ENCODE measurements at regions not wholly inside any gene's neighbourhood (a gene's known extent, or its start where the extent isn't known, plus 50 kb on each side); places are given as distances from the start of the nearest gene placed in this dataset.

GRCh38 chr6:141744971-141745370, 387.8 kb upstream of the GJE1 start:
- Histone ChIP-seq H3K4me1 (ENCODE audit: control insufficient read depth in 5 of 5, insufficient read depth in 5 of 5, low read length in 5 of 5) (no peaks in the 10 kb centered on the region), H3K27ac (ENCODE audit: low read depth, low read length) (no peak overlapping the region), H3K36me3 (ENCODE audit: control insufficient read depth in 5 of 5, insufficient read depth in 5 of 5, low read length in 5 of 5) (no peaks in the 10 kb centered on the region), H3K9ac (ENCODE audit: low read length in 5 of 5) (no peak overlapping the region), H3K27me3 (ENCODE audit: control insufficient read depth in 5 of 5, insufficient read depth in 4 of 5, low read length in 5 of 5) (no peaks in the 10 kb centered on the region), H3K9me3 (ENCODE audit: control insufficient read depth in 5 of 5, low read length in 5 of 5) (peaks cover 0 to 4% (median 3%) of the 10 kb centered on the region in 5 donors), H3K4me3 (ENCODE audit: low read depth in 1 of 5, low read length in 5 of 5) (no peak overlapping the region)

GRCh38 chr6:141744194-141744925, 388.4 kb upstream of the GJE1 start:
- H3K36me3 ChIP-seq (ENCODE audit: control insufficient read depth in 5 of 5, insufficient read depth in 5 of 5, low read length in 5 of 5) = no peaks in the 10 kb centered on the region
- peaks cover 0 to 4% (median 3%) of the 10 kb centered on the region in 5 donors for H3K9me3 ChIP-seq (ENCODE audit: control insufficient read depth in 5 of 5, low read length in 5 of 5)
- H3K27me3 ChIP-seq (ENCODE audit: control insufficient read depth in 5 of 5, insufficient read depth in 4 of 5, low read length in 5 of 5) = no peaks in the 10 kb centered on the region
- no peak overlapping the region for H3K9ac ChIP-seq (ENCODE audit: low read length in 5 of 5)
- no peak overlapping the region for H3K27ac ChIP-seq (ENCODE audit: low read depth, low read length)
- H3K4me3 ChIP-seq (ENCODE audit: low read depth in 1 of 5, low read length in 5 of 5) = no peak overlapping the region
- no peaks in the 10 kb centered on the region for H3K4me1 ChIP-seq (ENCODE audit: control insufficient read depth in 5 of 5, insufficient read depth in 5 of 5, low read length in 5 of 5)

- H3K27ac ChIP-seq (ENCODE audit: low read depth, low read length) = no peak overlapping the region
- H3K4me3 ChIP-seq (ENCODE audit: low read depth in 1 of 5, low read length in 5 of 5) = no peak overlapping the region
- no peaks in the 10 kb centered on the region for H3K36me3 ChIP-seq (ENCODE audit: control insufficient read depth in 5 of 5, insufficient read depth in 5 of 5, low read length in 5 of 5)
- no peaks in the 10 kb centered on the region for H3K27me3 ChIP-seq (ENCODE audit: control insufficient read depth in 5 of 5, insufficient read depth in 4 of 5, low read length in 5 of 5)
- no peak overlapping the region for H3K9ac ChIP-seq (ENCODE audit: low read length in 5 of 5)
- H3K4me1 ChIP-seq (ENCODE audit: control insufficient read depth in 5 of 5, insufficient read depth in 5 of 5, low read length in 5 of 5) = no peaks in the 10 kb centered on the region
- no peaks in the 10 kb centered on the region for H3K9me3 ChIP-seq (ENCODE audit: control insufficient read depth in 5 of 5, low read length in 5 of 5)
These were observed 396.6 kb upstream of the GJE1 start for GRCh38 chr6:141736104-141736503.

GRCh38 chr6:141735126-141735525, 397.6 kb upstream of the GJE1 start:
- H3K4me3 ChIP-seq (ENCODE audit: low read depth in 1 of 5, low read length in 5 of 5) = no peak overlapping the region
- no peaks in the 10 kb centered on the region for H3K9me3 ChIP-seq (ENCODE audit: control insufficient read depth in 5 of 5, low read length in 5 of 5)
- no peak overlapping the region for H3K27ac ChIP-seq (ENCODE audit: low read depth, low read length)
- no peaks in the 10 kb centered on the region for H3K4me1 ChIP-seq (ENCODE audit: control insufficient read depth in 5 of 5, insufficient read depth in 5 of 5, low read length in 5 of 5)
- H3K36me3 ChIP-seq (ENCODE audit: control insufficient read depth in 5 of 5, insufficient read depth in 5 of 5, low read length in 5 of 5) = no peaks in the 10 kb centered on the region
- no peak overlapping the region for H3K9ac ChIP-seq (ENCODE audit: low read length in 5 of 5)
- no peaks in the 10 kb centered on the region for H3K27me3 ChIP-seq (ENCODE audit: control insufficient read depth in 5 of 5, insufficient read depth in 4 of 5, low read length in 5 of 5)

- no peaks in the 10 kb centered on the region for H3K27me3 ChIP-seq (ENCODE audit: control insufficient read depth in 5 of 5, insufficient read depth in 4 of 5, low read length in 5 of 5)
- no peak overlapping the region for H3K9ac ChIP-seq (ENCODE audit: low read length in 5 of 5)
- no peaks in the 10 kb centered on the region for H3K9me3 ChIP-seq (ENCODE audit: control insufficient read depth in 5 of 5, low read length in 5 of 5)
- H3K4me3 ChIP-seq (ENCODE audit: low read depth in 1 of 5, low read length in 5 of 5) = no peak overlapping the region
- H3K4me1 ChIP-seq (ENCODE audit: control insufficient read depth in 5 of 5, insufficient read depth in 5 of 5, low read length in 5 of 5) = no peaks in the 10 kb centered on the region
- H3K36me3 ChIP-seq (ENCODE audit: control insufficient read depth in 5 of 5, insufficient read depth in 5 of 5, low read length in 5 of 5) = no peaks in the 10 kb centered on the region
- H3K27ac ChIP-seq (ENCODE audit: low read depth, low read length) = no peak overlapping the region
These were observed 398.5 kb upstream of the GJE1 start for GRCh38 chr6:141734071-141734840.

- H3K4me1 ChIP-seq (ENCODE audit: control insufficient read depth in 5 of 5, insufficient read depth in 5 of 5, low read length in 5 of 5) = no peaks in the 10 kb centered on the region
- no peak overlapping the region for H3K4me3 ChIP-seq (ENCODE audit: low read depth in 1 of 5, low read length in 5 of 5)
- H3K9me3 ChIP-seq (ENCODE audit: control insufficient read depth in 5 of 5, low read length in 5 of 5) = no peaks in the 10 kb centered on the region
- no peaks in the 10 kb centered on the region for H3K27me3 ChIP-seq (ENCODE audit: control insufficient read depth in 5 of 5, insufficient read depth in 4 of 5, low read length in 5 of 5)
- H3K9ac ChIP-seq (ENCODE audit: low read length in 5 of 5) = no peak overlapping the region
- no peaks in the 10 kb centered on the region for H3K36me3 ChIP-seq (ENCODE audit: control insufficient read depth in 5 of 5, insufficient read depth in 5 of 5, low read length in 5 of 5)
- no peak overlapping the region for H3K27ac ChIP-seq (ENCODE audit: low read depth, low read length)
These were observed 403.6 kb upstream of the GJE1 start for GRCh38 chr6:141729146-141729545.

GRCh38 chr6:141728330-141728729, 404.4 kb upstream of the GJE1 start:
- Histone ChIP-seq H3K4me3 (ENCODE audit: low read depth in 1 of 5, low read length in 5 of 5) (no peak overlapping the region), H3K27ac (ENCODE audit: low read depth, low read length) (no peak overlapping the region), H3K9ac (ENCODE audit: low read length in 5 of 5) (no peak overlapping the region), H3K4me1 (ENCODE audit: control insufficient read depth in 5 of 5, insufficient read depth in 5 of 5, low read length in 5 of 5) (no peaks in the 10 kb centered on the region), H3K36me3 (ENCODE audit: control insufficient read depth in 5 of 5, insufficient read depth in 5 of 5, low read length in 5 of 5) (no peaks in the 10 kb centered on the region), H3K27me3 (ENCODE audit: control insufficient read depth in 5 of 5, insufficient read depth in 4 of 5, low read length in 5 of 5) (no peaks in the 10 kb centered on the region), H3K9me3 (ENCODE audit: control insufficient read depth in 5 of 5, low read length in 5 of 5) (peaks cover 0 to 4% (median 0%) of the 10 kb centered on the region in 5 donors)

GRCh38 chr6:141726248-141726647, 406.5 kb upstream of the GJE1 start:
- no peak overlapping the region for H3K9ac ChIP-seq (ENCODE audit: low read length in 5 of 5)
- H3K9me3 ChIP-seq (ENCODE audit: control insufficient read depth in 5 of 5, low read length in 5 of 5) = peaks cover 0 to 7% (median 0%) of the 10 kb centered on the region in 5 donors
- no peak overlapping the region for H3K4me3 ChIP-seq (ENCODE audit: low read depth in 1 of 5, low read length in 5 of 5)
- H3K27me3 ChIP-seq (ENCODE audit: control insufficient read depth in 5 of 5, insufficient read depth in 4 of 5, low read length in 5 of 5) = no peaks in the 10 kb centered on the region
- no peaks in the 10 kb centered on the region for H3K36me3 ChIP-seq (ENCODE audit: control insufficient read depth in 5 of 5, insufficient read depth in 5 of 5, low read length in 5 of 5)
- no peak overlapping the region for H3K27ac ChIP-seq (ENCODE audit: low read depth, low read length)
- H3K4me1 ChIP-seq (ENCODE audit: control insufficient read depth in 5 of 5, insufficient read depth in 5 of 5, low read length in 5 of 5) = no peaks in the 10 kb centered on the region

GRCh38 chr6:141724731-141725130, 408.0 kb upstream of the GJE1 start:
- H3K9ac ChIP-seq (ENCODE audit: low read length in 5 of 5) = no peak overlapping the region
- H3K36me3 ChIP-seq (ENCODE audit: control insufficient read depth in 5 of 5, insufficient read depth in 5 of 5, low read length in 5 of 5) = no peaks in the 10 kb centered on the region

GRCh38 chr6:141719476-141719875, 413.2 kb upstream of the GJE1 start:
- Histone ChIP-seq H3K4me3 (ENCODE audit: low read depth in 1 of 5, low read length in 5 of 5) (no peak overlapping the region), H3K9me3 (ENCODE audit: control insufficient read depth in 5 of 5, low read length in 5 of 5) (peaks cover 0 to 7% (median 0%) of the 10 kb centered on the region in 5 donors), H3K9ac (ENCODE audit: low read length in 5 of 5) (no peak overlapping the region), H3K27me3 (ENCODE audit: control insufficient read depth in 5 of 5, insufficient read depth in 4 of 5, low read length in 5 of 5) (no peaks in the 10 kb centered on the region), H3K4me1 (ENCODE audit: control insufficient read depth in 5 of 5, insufficient read depth in 5 of 5, low read length in 5 of 5) (no peaks in the 10 kb centered on the region), H3K27ac (ENCODE audit: low read depth, low read length) (no peak overlapping the region), H3K36me3 (ENCODE audit: control insufficient read depth in 5 of 5, insufficient read depth in 5 of 5, low read length in 5 of 5) (no peaks in the 10 kb centered on the region)

More at GRCh38 chr6:141724731-141725130, 408.0 kb upstream of the GJE1 start:
- peaks cover 0 to 7% (median 0%) of the 10 kb centered on the region in 5 donors for H3K9me3 ChIP-seq (ENCODE audit: control insufficient read depth in 5 of 5, low read length in 5 of 5)
- no peak overlapping the region for H3K27ac ChIP-seq (ENCODE audit: low read depth, low read length)
- no peak overlapping the region for H3K4me3 ChIP-seq (ENCODE audit: low read depth in 1 of 5, low read length in 5 of 5)
- H3K27me3 ChIP-seq (ENCODE audit: control insufficient read depth in 5 of 5, insufficient read depth in 4 of 5, low read length in 5 of 5) = no peaks in the 10 kb centered on the region
- no peaks in the 10 kb centered on the region for H3K4me1 ChIP-seq (ENCODE audit: control insufficient read depth in 5 of 5, insufficient read depth in 5 of 5, low read length in 5 of 5)
